ENCODE measurements at regions not wholly inside any gene's neighbourhood (a gene's known extent, or its start where the extent isn't known, plus 50 kb on each side); places are given as distances from the start of the nearest gene placed in this dataset.
"Not testable (repeated sequence)": the region's sequence is repeated elsewhere in the genome, so short reads cannot be mapped to it uniquely, and the experiment has no call there.

GRCh38 chr3:165613014-165613413, 224.2 kb downstream of the BCHE start:
- 86% methylated on average over 4 of the region's 4 CpGs for WGBS
- DNase-seq (ENCODE audit: low read depth in 6 of 9, low spot score in 9 of 9): no peak
- Histone ChIP-seq H3K4me3 (ENCODE audit: low read length in 2 of 2) (no peak overlapping the region), H3K27ac (ENCODE audit: low read depth in 1 of 2, low read length in 1 of 2) (no peak overlapping the region), H3K36me3 (ENCODE audit: control insufficient read depth in 2 of 2, insufficient read depth in 2 of 2, low read length in 1 of 2) (no peaks in the 10 kb centered on the region), H3K4me1 (ENCODE audit: control insufficient read depth in 2 of 2, insufficient read depth in 2 of 2, low read length in 2 of 2) (no peaks in the 10 kb centered on the region), H3K9me3 (ENCODE audit: control insufficient read depth in 2 of 2, insufficient read depth in 1 of 2, low read length in 1 of 2) (no peaks in the 10 kb centered on the region), H3K27me3 (ENCODE audit: control insufficient read depth in 2 of 2, insufficient read depth in 1 of 2, low read length in 1 of 2) (no peaks in the 10 kb centered on the region)

DNA sequence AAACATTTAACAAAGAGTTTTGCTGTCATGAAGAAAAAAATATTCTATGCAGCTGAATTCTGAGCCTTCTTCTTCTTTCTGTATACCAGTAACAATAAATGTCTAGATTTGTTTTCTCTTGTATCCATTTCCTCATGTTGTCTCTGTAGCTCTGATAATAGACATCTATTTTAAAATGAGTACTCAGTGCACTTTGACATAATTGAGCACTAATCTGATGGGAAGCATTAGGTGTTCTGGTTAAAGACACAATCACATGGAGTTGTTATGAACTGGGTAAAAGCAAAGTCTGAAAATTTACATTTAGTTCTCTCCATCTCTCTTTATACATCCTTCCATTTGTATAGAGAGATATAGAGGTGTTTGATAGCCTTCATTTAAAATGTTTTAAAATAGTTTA, 230.0 kb downstream of the BCHE start:
- Histone ChIP-seq H3K4me3 (ENCODE audit: low read length in 2 of 2) (no peak overlapping the region), H3K36me3 (ENCODE audit: control insufficient read depth in 2 of 2, insufficient read depth in 2 of 2, low read length in 1 of 2) (no peaks in the 10 kb centered on the region), H3K4me1 (ENCODE audit: control insufficient read depth in 2 of 2, insufficient read depth in 2 of 2, low read length in 2 of 2) (no peaks in the 10 kb centered on the region), H3K9me3 (ENCODE audit: control insufficient read depth in 2 of 2, insufficient read depth in 1 of 2, low read length in 1 of 2) (no peaks in the 10 kb centered on the region), H3K27me3 (ENCODE audit: control insufficient read depth in 2 of 2, insufficient read depth in 1 of 2, low read length in 1 of 2) (no peaks in the 10 kb centered on the region), H3K27ac (ENCODE audit: low read depth in 1 of 2, low read length in 1 of 2) (no peak overlapping the region)
- DNase-seq (ENCODE audit: low read depth in 6 of 9, low spot score in 9 of 9): no peak

- H3K4me1 ChIP-seq (ENCODE audit: control insufficient read depth in 2 of 2, insufficient read depth in 2 of 2, low read length in 2 of 2): no peaks in the 10 kb centered on the region
- H3K27ac ChIP-seq (ENCODE audit: low read depth in 1 of 2, low read length in 1 of 2): no peak overlapping the region
- no peak overlapping the region for H3K4me3 ChIP-seq (ENCODE audit: low read length in 2 of 2)
- no peak for DNase-seq (ENCODE audit: low read depth in 6 of 9, low spot score in 9 of 9)
- H3K9me3 ChIP-seq (ENCODE audit: control insufficient read depth in 2 of 2, insufficient read depth in 1 of 2, low read length in 1 of 2): no peaks in the 10 kb centered on the region
- no peaks in the 10 kb centered on the region for H3K36me3 ChIP-seq (ENCODE audit: control insufficient read depth in 2 of 2, insufficient read depth in 2 of 2, low read length in 1 of 2)
- WGBS: 94% methylated on average over 2 of the region's 2 CpGs
- no peaks in the 10 kb centered on the region for H3K27me3 ChIP-seq (ENCODE audit: control insufficient read depth in 2 of 2, insufficient read depth in 1 of 2, low read length in 1 of 2)
Measured at GRCh38 chr3:165603196-165603595, 234.0 kb downstream of the BCHE start.

- 89% methylated on average over 13 of the region's 13 CpGs for WGBS
- H3K27me3 ChIP-seq (ENCODE audit: control insufficient read depth in 2 of 2, insufficient read depth in 1 of 2, low read length in 1 of 2); H3K27ac ChIP-seq (ENCODE audit: low read depth in 1 of 2, low read length in 1 of 2); DNase-seq (ENCODE audit: low read depth in 6 of 9, low spot score in 9 of 9); H3K36me3 ChIP-seq (ENCODE audit: control insufficient read depth in 2 of 2, insufficient read depth in 2 of 2, low read length in 1 of 2); H3K4me1 ChIP-seq (ENCODE audit: control insufficient read depth in 2 of 2, insufficient read depth in 2 of 2, low read length in 2 of 2); H3K9me3 ChIP-seq (ENCODE audit: control insufficient read depth in 2 of 2, insufficient read depth in 1 of 2, low read length in 1 of 2); H3K4me3 ChIP-seq (ENCODE audit: low read length in 2 of 2): not testable (repeated sequence)
Measured at GRCh38 chr3:165572566-165572965, 264.7 kb downstream of the BCHE start.

- Histone ChIP-seq H3K27me3 (ENCODE audit: control insufficient read depth in 2 of 2, insufficient read depth in 1 of 2, low read length in 1 of 2) (no peaks in the 10 kb centered on the region), H3K4me3 (ENCODE audit: low read length in 2 of 2) (no peak overlapping the region), H3K9me3 (ENCODE audit: control insufficient read depth in 2 of 2, insufficient read depth in 1 of 2, low read length in 1 of 2) (no peaks in the 10 kb centered on the region), H3K36me3 (ENCODE audit: control insufficient read depth in 2 of 2, insufficient read depth in 2 of 2, low read length in 1 of 2) (no peaks in the 10 kb centered on the region), H3K27ac (ENCODE audit: low read depth in 1 of 2, low read length in 1 of 2) (no peak overlapping the region), H3K4me1 (ENCODE audit: control insufficient read depth in 2 of 2, insufficient read depth in 2 of 2, low read length in 2 of 2) (no peaks in the 10 kb centered on the region)
- WGBS: 77% methylated on average over 1 of the region's 1 CpG
- no peak for DNase-seq (ENCODE audit: low read depth in 6 of 9, low spot score in 9 of 9)
Measured at GRCh38 chr3:165568907-165569462, 268.2 kb downstream of the BCHE start.

DNA sequence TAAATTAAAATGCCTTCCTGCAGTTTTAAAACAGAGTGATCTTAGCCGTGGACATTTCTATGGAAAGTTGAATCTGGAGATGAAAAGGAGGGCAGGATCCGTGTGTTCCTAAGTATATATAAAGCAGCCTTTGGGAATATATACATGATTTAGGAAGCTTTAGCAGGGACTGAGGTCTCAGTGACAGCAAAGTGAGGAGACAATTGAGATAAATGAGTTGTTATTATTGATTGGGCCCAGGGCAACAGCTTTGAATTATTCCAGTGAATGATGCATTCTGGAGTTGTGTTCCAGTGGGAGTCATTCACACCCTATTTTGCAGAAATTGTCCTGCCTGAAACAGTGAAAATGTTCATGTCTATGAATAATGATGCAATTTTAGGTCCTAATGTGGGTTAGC, 281.4 kb downstream of the BCHE start:
- DNase-seq (ENCODE audit: low read depth in 6 of 9, low spot score in 9 of 9): no peak
- no peaks in the 10 kb centered on the region for H3K36me3 ChIP-seq (ENCODE audit: control insufficient read depth in 2 of 2, insufficient read depth in 2 of 2, low read length in 1 of 2)
- no peaks in the 10 kb centered on the region for H3K4me1 ChIP-seq (ENCODE audit: control insufficient read depth in 2 of 2, insufficient read depth in 2 of 2, low read length in 2 of 2)
- 94% methylated on average over 2 of the region's 2 CpGs for WGBS
- no peak overlapping the region for H3K27ac ChIP-seq (ENCODE audit: low read depth in 1 of 2, low read length in 1 of 2)
- no peaks in the 10 kb centered on the region for H3K27me3 ChIP-seq (ENCODE audit: control insufficient read depth in 2 of 2, insufficient read depth in 1 of 2, low read length in 1 of 2)
- H3K4me3 ChIP-seq (ENCODE audit: low read length in 2 of 2): no peak overlapping the region
- no peaks in the 10 kb centered on the region for H3K9me3 ChIP-seq (ENCODE audit: control insufficient read depth in 2 of 2, insufficient read depth in 1 of 2, low read length in 1 of 2)

DNA sequence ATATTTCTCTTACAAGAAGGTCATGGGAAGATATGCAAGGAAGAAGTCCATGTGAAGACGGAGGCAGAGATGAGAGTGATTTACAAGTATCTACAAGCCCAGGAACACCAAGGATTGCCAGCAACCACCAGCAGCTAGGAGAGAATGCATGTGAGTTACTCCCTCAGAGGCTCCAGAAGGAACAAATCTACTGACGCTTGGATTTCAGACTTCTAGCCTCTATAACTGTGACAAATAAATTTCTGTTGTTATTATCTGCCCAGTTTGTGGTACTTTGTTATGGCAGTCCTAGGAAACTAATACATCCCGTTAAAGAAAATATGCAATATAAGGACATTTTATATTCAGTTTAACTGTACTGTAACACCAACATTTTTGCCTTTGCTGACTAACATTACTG, 283.9 kb downstream of the BCHE start:
- H3K9me3 ChIP-seq (ENCODE audit: control insufficient read depth in 2 of 2, insufficient read depth in 1 of 2, low read length in 1 of 2): peaks cover 0 to 3% of the 10 kb centered on the region in 2 donors
- no peak for DNase-seq (ENCODE audit: low read depth in 6 of 9, low spot score in 9 of 9)
- no peaks in the 10 kb centered on the region for H3K36me3 ChIP-seq (ENCODE audit: control insufficient read depth in 2 of 2, insufficient read depth in 2 of 2, low read length in 1 of 2)
- no peak overlapping the region for H3K27ac ChIP-seq (ENCODE audit: low read depth in 1 of 2, low read length in 1 of 2)
- H3K27me3 ChIP-seq (ENCODE audit: control insufficient read depth in 2 of 2, insufficient read depth in 1 of 2, low read length in 1 of 2): no peaks in the 10 kb centered on the region
- 92% methylated on average over 3 of the region's 3 CpGs for WGBS
- H3K4me1 ChIP-seq (ENCODE audit: control insufficient read depth in 2 of 2, insufficient read depth in 2 of 2, low read length in 2 of 2): no peaks in the 10 kb centered on the region
- no peak overlapping the region for H3K4me3 ChIP-seq (ENCODE audit: low read length in 2 of 2)

- Histone ChIP-seq H3K9me3 (ENCODE audit: control insufficient read depth in 2 of 2, insufficient read depth in 1 of 2, low read length in 1 of 2) (peaks cover 0 to 3% of the 10 kb centered on the region in 2 donors), H3K4me3 (ENCODE audit: low read length in 2 of 2) (no peak overlapping the region), H3K27me3 (ENCODE audit: control insufficient read depth in 2 of 2, insufficient read depth in 1 of 2, low read length in 1 of 2) (no peaks in the 10 kb centered on the region), H3K4me1 (ENCODE audit: control insufficient read depth in 2 of 2, insufficient read depth in 2 of 2, low read length in 2 of 2) (no peaks in the 10 kb centered on the region), H3K36me3 (ENCODE audit: control insufficient read depth in 2 of 2, insufficient read depth in 2 of 2, low read length in 1 of 2) (no peaks in the 10 kb centered on the region), H3K27ac (ENCODE audit: low read depth in 1 of 2, low read length in 1 of 2) (peak overlapping the region in 1 of 2 donors; percentile 71)
- WGBS: 77% methylated on average over 5 of the region's 5 CpGs
- DNase-seq (ENCODE audit: low read depth in 6 of 9, low spot score in 9 of 9): no peak
Measured at GRCh38 chr3:165549665-165550064, 287.6 kb downstream of the BCHE start.

- WGBS: 82% methylated on average over 1 of the region's 1 CpG
- H3K36me3 ChIP-seq (ENCODE audit: control insufficient read depth in 2 of 2, insufficient read depth in 2 of 2, low read length in 1 of 2): no peaks in the 10 kb centered on the region
Measured at GRCh38 chr3:165549037-165549436, 288.2 kb downstream of the BCHE start.

GRCh38 chr3:165545059-165545458, 292.2 kb downstream of the BCHE start:
- Histone ChIP-seq H3K36me3 (ENCODE audit: control insufficient read depth in 2 of 2, insufficient read depth in 2 of 2, low read length in 1 of 2) (no peaks in the 10 kb centered on the region), H3K9me3 (ENCODE audit: control insufficient read depth in 2 of 2, insufficient read depth in 1 of 2, low read length in 1 of 2) (peaks cover 0 to 3% of the 10 kb centered on the region in 2 donors), H3K4me1 (ENCODE audit: control insufficient read depth in 2 of 2, insufficient read depth in 2 of 2, low read length in 2 of 2) (no peaks in the 10 kb centered on the region), H3K27ac (ENCODE audit: low read depth in 1 of 2, low read length in 1 of 2) (no peak overlapping the region), H3K4me3 (ENCODE audit: low read length in 2 of 2) (no peak overlapping the region), H3K27me3 (ENCODE audit: control insufficient read depth in 2 of 2, insufficient read depth in 1 of 2, low read length in 1 of 2) (no peaks in the 10 kb centered on the region)
- 85% methylated on average over 4 of the region's 4 CpGs for WGBS
- no peak for DNase-seq (ENCODE audit: low read depth in 6 of 9, low spot score in 9 of 9)

More at GRCh38 chr3:165549037-165549436, 288.2 kb downstream of the BCHE start:
- peak in 3 of 9 donors; percentile 1 to 30 (median 6) for DNase-seq (ENCODE audit: low read depth in 6 of 9, low spot score in 9 of 9)
- Histone ChIP-seq H3K4me3 (ENCODE audit: low read length in 2 of 2) (no peak overlapping the region), H3K27ac (ENCODE audit: low read depth in 1 of 2, low read length in 1 of 2) (peak overlapping the region in 1 of 2 donors; percentile 71), H3K27me3 (ENCODE audit: control insufficient read depth in 2 of 2, insufficient read depth in 1 of 2, low read length in 1 of 2) (no peaks in the 10 kb centered on the region), H3K9me3 (ENCODE audit: control insufficient read depth in 2 of 2, insufficient read depth in 1 of 2, low read length in 1 of 2) (peaks cover 0 to 3% of the 10 kb centered on the region in 2 donors), H3K4me1 (ENCODE audit: control insufficient read depth in 2 of 2, insufficient read depth in 2 of 2, low read length in 2 of 2) (no peaks in the 10 kb centered on the region)
